OCI-LY1 (cell line): ENCODE measurements at regions not wholly inside any gene's neighbourhood (a gene's known extent, or its start where the extent isn't known, plus 50 kb on each side); places are given as distances from the start of the nearest gene placed in this dataset.

Experiments used
- H2AFZ ChIP-seq: fragments of 200-600 bp; sonication (generic), shearing (Covaris generic); 2 replicates; pipeline ENCODE4 v1.6.0; 2014; ENCODE audit warnings: antibody characterized with exemption, mild to moderate bottlenecking, low read length
- H3F3A ChIP-seq: fragments of 200-600 bp; sonication (generic), shearing (Covaris generic); 2 replicates; pipeline ENCODE4 v1.6.0; 2014; ENCODE audit warnings: mild to moderate bottlenecking, antibody characterized with exemption, low read length, moderate library complexity; ENCODE audit not compliant: insufficient read depth
- H3K27ac ChIP-seq: fragments of 200-600 bp; sonication (generic); 2 replicates; pipeline ENCODE4 v1.5.1; 2014; ENCODE audit warnings: low read length, mixed run types, mild to moderate bottlenecking, low read depth; ENCODE audit not compliant: poor library complexity, severe bottlenecking
- H3K27me3 ChIP-seq: fragments of 200-600 bp; sonication (generic); 2 replicates; pipeline ENCODE4 v1.6.0; 2014; ENCODE audit warnings: antibody characterized with exemption, mild to moderate bottlenecking, low read length, moderate library complexity; ENCODE audit not compliant: insufficient read depth
- H3K36me3 ChIP-seq: fragments of 200-600 bp; sonication (generic); 2 replicates; pipeline ENCODE4 v1.6.1; 2014; ENCODE audit warnings: mild to moderate bottlenecking, antibody characterized with exemption, low read length, moderate library complexity, mixed read lengths; ENCODE audit not compliant: insufficient read depth
- H3K4me1 ChIP-seq: fragments of 200-600 bp; sonication (generic); 2 replicates; pipeline ENCODE4 v1.5.1; 2014; ENCODE audit warnings: mild to moderate bottlenecking, low read length, moderate library complexity; ENCODE audit not compliant: insufficient read depth, severe bottlenecking
- H3K4me2 ChIP-seq: fragments of 200-600 bp; sonication (generic), shearing (Covaris generic); 2 replicates; pipeline ENCODE4 v1.6.1; 2014; ENCODE audit warnings: low read length
- H3K4me3 ChIP-seq: fragments of 200-600 bp; sonication (generic); 2 replicates; pipeline ENCODE4 v1.5.1; 2014; ENCODE audit warnings: low read length, low read depth, mild to moderate bottlenecking, mixed read lengths; ENCODE audit not compliant: poor library complexity, severe bottlenecking
- H3K79me2 ChIP-seq: fragments of 200-600 bp; shearing (Covaris generic); 2 replicates; pipeline ENCODE4 v1.6.1; 2016; ENCODE audit warnings: mixed run types, low read length, mixed read lengths; ENCODE audit not compliant: insufficient read depth
- H3K9ac ChIP-seq: fragments of 200-600 bp; sonication (generic), shearing (Covaris generic); 2 replicates; pipeline ENCODE4 v1.6.1; 2014; ENCODE audit warnings: mild to moderate bottlenecking, low read length, mixed read lengths
- H3K9me2 ChIP-seq: fragments of 200-600 bp; sonication (generic), shearing (Covaris generic); 2 replicates; pipeline ENCODE4 v1.6.1; 2014; ENCODE audit warnings: low read depth, mild to moderate bottlenecking, low read length, mixed read lengths
- H3K9me3 ChIP-seq: fragments of 200-600 bp; shearing (Covaris generic); 2 replicates; pipeline ENCODE4 v1.6.1; 2014; ENCODE audit warnings: low read length, mixed read lengths
- H4K20me1 ChIP-seq: fragments of 200-600 bp; sonication (generic), shearing (Covaris generic); 2 replicates; pipeline ENCODE4 v1.6.0; 2016; ENCODE audit warnings: mild to moderate bottlenecking, low read length; ENCODE audit not compliant: insufficient read depth
- EZH2 ChIP-seq: fragments of 200-600 bp; sonication (generic), shearing (Covaris generic); IDR thresholded peaks from 2 replicates; pipeline ENCODE4 v1.8.0; 2017; ENCODE audit warnings: borderline replicate concordance, mixed run types, mild to moderate bottlenecking, antibody characterized with exemption, low read length, moderate library complexity, mixed read lengths
- TF ChIP-seq, protein P1 (sequence below): fragments of 200-600 bp; sonication (generic), shearing (Covaris generic); IDR thresholded peaks from 2 replicates; pipeline ENCODE4 v1.5.1; 2017; ENCODE audit warnings: mild to moderate bottlenecking, antibody characterized with exemption, low read length, moderate library complexity, mixed read lengths

DNA sequence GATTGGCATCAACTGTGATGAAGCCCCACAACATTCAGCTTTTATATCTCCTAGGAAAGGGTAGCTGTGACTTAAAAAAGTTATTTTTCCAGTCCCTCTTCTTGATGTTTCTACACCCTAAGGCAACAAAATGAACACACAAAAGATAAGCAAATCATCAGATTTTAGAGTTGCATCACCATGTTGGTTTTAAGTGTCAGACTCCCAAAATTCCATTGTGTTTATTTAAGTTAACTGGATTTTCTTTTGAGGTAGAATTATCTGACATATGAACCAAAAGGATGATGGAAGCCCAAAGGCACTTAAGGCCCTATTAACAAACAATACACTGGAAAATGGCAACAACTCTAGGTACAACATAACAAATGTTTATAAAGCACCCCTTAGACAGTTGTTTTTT, 261.7 kb upstream of the SLC39A10 start:
- Histone ChIP-seq H3K9me2 (no peaks in the 10 kb centered on the region), H3F3A (no peaks in the 10 kb centered on the region), H3K4me3 (no peak overlapping the region), H3K27me3 (no peaks in the 10 kb centered on the region), H3K4me1 (no peaks in the 10 kb centered on the region), H3K4me2 (no peak overlapping the region), H3K27ac (no peak overlapping the region), H3K9me3 (no peaks in the 10 kb centered on the region), H3K79me2 (no peaks in the 10 kb centered on the region), H4K20me1 (no peaks in the 10 kb centered on the region), H3K36me3 (no peaks in the 10 kb centered on the region), H2AFZ (no peak overlapping the region), H3K9ac (no peak overlapping the region)
- TF ChIP-seq EZH2: no peak
- TF ChIP-seq, protein P1, sequence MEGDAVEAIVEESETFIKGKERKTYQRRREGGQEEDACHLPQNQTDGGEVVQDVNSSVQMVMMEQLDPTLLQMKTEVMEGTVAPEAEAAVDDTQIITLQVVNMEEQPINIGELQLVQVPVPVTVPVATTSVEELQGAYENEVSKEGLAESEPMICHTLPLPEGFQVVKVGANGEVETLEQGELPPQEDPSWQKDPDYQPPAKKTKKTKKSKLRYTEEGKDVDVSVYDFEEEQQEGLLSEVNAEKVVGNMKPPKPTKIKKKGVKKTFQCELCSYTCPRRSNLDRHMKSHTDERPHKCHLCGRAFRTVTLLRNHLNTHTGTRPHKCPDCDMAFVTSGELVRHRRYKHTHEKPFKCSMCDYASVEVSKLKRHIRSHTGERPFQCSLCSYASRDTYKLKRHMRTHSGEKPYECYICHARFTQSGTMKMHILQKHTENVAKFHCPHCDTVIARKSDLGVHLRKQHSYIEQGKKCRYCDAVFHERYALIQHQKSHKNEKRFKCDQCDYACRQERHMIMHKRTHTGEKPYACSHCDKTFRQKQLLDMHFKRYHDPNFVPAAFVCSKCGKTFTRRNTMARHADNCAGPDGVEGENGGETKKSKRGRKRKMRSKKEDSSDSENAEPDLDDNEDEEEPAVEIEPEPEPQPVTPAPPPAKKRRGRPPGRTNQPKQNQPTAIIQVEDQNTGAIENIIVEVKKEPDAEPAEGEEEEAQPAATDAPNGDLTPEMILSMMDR: no peak

DNA sequence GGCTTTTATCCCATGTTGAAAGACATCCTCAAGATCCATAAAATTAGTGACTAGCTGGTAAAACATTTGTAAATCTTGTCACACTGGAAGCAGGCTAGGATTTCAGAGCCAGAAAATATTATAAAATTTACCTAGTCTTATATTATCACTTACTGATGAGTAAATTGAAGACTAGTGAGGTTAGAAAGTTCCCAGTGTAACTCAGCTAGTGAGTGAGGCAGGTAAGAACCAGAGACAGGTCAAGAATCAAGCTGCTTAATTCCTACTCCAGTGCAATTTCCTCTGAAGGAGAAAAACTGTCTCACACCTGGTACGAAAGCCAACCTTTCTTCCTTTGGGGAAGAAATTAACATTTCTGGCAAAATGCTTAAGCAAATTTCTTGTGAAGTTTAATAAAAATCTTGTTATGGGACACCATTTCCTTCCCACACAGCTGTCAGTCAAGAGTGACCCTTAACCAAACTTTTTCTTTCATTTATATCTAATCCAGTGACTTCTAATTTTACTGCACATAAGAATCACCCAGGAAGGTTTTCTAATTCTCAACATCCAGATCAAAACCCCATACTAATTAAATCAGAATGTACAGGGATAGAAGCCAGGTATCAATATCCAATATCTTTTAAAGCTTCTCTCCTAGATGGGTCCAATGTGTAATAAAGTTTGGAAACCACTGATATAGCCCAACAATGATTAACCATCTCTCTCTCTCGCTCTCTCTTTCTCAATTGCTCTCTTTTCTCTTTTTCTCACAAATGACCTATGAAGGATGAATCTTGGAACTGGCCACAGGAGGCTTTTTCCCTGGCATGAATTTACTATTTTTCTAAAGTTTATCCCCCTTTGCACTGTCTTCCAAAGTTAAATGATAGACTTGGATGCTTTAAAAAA, 264.3 kb upstream of the SLC39A10 start:
- no peaks in the 10 kb centered on the region for H3F3A ChIP-seq
- H3K9me2 ChIP-seq: no peaks in the 10 kb centered on the region
- H3K36me3 ChIP-seq: no peaks in the 10 kb centered on the region
- H3K27me3 ChIP-seq: no peaks in the 10 kb centered on the region
- TF ChIP-seq, protein P1: no peak
- no peak for TF ChIP-seq EZH2
- H3K79me2 ChIP-seq: no peaks in the 10 kb centered on the region
- H3K4me3 ChIP-seq: no peak overlapping the region
- no peak overlapping the region for H2AFZ ChIP-seq
- H3K4me2 ChIP-seq: no peak overlapping the region
- no peak overlapping the region for H3K9ac ChIP-seq
- no peaks in the 10 kb centered on the region for H3K9me3 ChIP-seq
- H3K4me1 ChIP-seq: no peaks in the 10 kb centered on the region
- H3K27ac ChIP-seq: no peak overlapping the region
- no peaks in the 10 kb centered on the region for H4K20me1 ChIP-seq

DNA sequence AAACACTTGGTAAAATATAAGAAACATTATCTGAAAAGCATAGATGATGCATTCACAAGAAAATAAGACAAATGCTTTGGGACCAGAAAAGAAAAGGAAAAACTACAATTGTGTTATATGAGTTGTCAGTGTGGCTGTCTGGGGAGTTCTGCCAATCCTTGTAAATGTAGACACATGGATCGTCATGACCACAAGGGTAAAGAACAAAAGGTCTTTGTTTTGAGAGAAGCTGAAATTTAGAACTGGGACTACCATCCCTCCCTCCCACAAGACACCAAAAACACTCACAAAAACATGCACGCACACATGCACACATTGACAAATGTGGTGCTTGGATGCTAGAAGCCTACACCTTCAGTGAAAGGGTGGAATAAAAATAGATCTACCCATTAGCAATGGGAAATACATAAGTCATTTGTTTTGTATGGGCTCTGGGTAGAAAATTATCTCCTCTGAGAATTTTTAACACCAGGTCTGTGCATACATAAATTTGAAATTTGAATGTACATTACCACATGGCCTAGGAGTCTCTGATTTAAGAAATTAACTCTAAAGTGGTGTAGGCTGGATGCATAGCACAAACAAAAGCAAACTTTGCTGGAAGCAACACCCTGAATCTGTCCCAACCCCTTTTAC, 266.2 kb upstream of the SLC39A10 start:
- no peak overlapping the region for H3K27ac ChIP-seq
- no peaks in the 10 kb centered on the region for H3K9me2 ChIP-seq
- no peak overlapping the region for H3K9ac ChIP-seq
- H3K4me2 ChIP-seq: no peak overlapping the region
- no peaks in the 10 kb centered on the region for H3K79me2 ChIP-seq
- no peak overlapping the region for H2AFZ ChIP-seq
- H3K4me1 ChIP-seq: no peaks in the 10 kb centered on the region
- TF ChIP-seq EZH2: no peak
- TF ChIP-seq, protein P1: no peak
- H4K20me1 ChIP-seq: no peaks in the 10 kb centered on the region
- no peaks in the 10 kb centered on the region for H3K27me3 ChIP-seq
- no peaks in the 10 kb centered on the region for H3F3A ChIP-seq
- no peak overlapping the region for H3K4me3 ChIP-seq
- H3K36me3 ChIP-seq: no peaks in the 10 kb centered on the region
- no peaks in the 10 kb centered on the region for H3K9me3 ChIP-seq
